Activated naive CD4-positive, alpha-beta T cell treated with anti-CD3 and anti-CD28 coated beads, Interleukin-2, amount 50 U/mL, for 24 hours (primary cell): ENCODE measurements at regions not wholly inside any gene's neighbourhood (a gene's known extent, or its start where the extent isn't known, plus 50 kb on each side); places are given as distances from the start of the nearest gene placed in this dataset.

Source experiments
- H3K27ac Mint-ChIP-seq: one replicate; pipeline ENCODE4 v1.8.0; 2021; ENCODE audit warnings: mild to moderate bottlenecking, mixed read lengths
- H3K27me3 Mint-ChIP-seq: one replicate; pipeline ENCODE4 v1.8.0; 2021; ENCODE audit warnings: mixed read lengths
- H3K36me3 Mint-ChIP-seq: one replicate; pipeline ENCODE4 v1.8.0; 2021; ENCODE audit warnings: mixed read lengths
- H3K4me1 Mint-ChIP-seq: one replicate; pipeline ENCODE4 v1.8.0; 2021; ENCODE audit warnings: mixed read lengths
- H3K4me3 Mint-ChIP-seq: one replicate; pipeline ENCODE4 v1.8.0; 2021; ENCODE audit warnings: mild to moderate bottlenecking, mixed read lengths
- H3K9me3 Mint-ChIP-seq: one replicate; pipeline ENCODE4 v1.8.0; 2021; ENCODE audit warnings: mixed read lengths

DNA sequence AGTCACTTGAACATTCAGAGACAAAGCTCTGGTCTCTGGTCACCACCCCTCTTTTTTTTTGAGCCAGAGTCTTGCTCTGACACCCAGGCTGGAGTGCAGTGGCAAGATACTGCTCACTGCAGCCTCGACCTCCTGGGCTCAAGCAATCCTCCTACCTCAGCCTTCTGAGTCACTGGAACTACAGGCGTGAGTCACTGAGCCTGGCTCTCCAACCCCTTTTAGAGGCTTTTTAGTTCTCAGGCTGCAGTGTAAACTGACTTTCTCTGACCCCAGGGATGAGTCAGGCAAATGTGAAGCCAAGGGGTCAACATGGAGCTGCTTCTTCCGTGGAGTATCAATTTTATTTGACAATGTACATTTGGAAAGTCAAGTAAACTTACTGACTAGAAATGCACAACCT is 229.2 kb downstream of the PTTG2 start:
- no peaks in the 10 kb centered on the region for H3K36me3 Mint-ChIP-seq
- H3K27me3 Mint-ChIP-seq = no peaks in the 10 kb centered on the region

DNA sequence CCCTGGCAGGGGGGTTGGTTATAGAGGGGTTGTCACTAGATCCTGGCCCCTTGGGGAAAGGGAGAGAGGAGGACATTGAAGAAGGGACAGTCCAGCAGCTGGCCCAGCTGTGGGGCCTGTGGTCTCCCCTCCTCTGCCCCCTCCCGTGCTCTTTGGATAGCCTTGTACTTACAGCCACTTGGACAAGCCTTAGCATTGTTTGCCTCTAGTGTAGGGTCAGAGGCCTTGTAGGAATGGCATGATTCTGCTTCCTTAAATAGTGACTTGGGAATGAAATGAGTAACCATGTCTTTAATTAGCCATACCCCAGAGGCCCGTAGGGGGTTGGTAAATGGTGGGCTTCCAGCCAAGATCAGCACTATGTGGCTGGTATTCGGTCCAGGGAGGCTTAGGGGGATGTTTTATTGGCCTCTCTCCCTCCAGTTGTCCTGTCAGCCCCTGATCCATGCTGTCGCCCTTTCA is 230.6 kb downstream of the PTTG2 start:
- no peak overlapping the region for H3K27ac Mint-ChIP-seq
- no peaks in the 10 kb centered on the region for H3K4me1 Mint-ChIP-seq
- no peaks in the 10 kb centered on the region for H3K27me3 Mint-ChIP-seq
- H3K4me3 Mint-ChIP-seq = no peak overlapping the region
- no peaks in the 10 kb centered on the region for H3K9me3 Mint-ChIP-seq
- no peaks in the 10 kb centered on the region for H3K36me3 Mint-ChIP-seq

More for the DNA sequence above, 229.2 kb downstream of the PTTG2 start:
- H3K4me1 Mint-ChIP-seq = no peaks in the 10 kb centered on the region
- H3K9me3 Mint-ChIP-seq = no peaks in the 10 kb centered on the region
- H3K4me3 Mint-ChIP-seq = no peak overlapping the region
- H3K27ac Mint-ChIP-seq = no peak overlapping the region

DNA sequence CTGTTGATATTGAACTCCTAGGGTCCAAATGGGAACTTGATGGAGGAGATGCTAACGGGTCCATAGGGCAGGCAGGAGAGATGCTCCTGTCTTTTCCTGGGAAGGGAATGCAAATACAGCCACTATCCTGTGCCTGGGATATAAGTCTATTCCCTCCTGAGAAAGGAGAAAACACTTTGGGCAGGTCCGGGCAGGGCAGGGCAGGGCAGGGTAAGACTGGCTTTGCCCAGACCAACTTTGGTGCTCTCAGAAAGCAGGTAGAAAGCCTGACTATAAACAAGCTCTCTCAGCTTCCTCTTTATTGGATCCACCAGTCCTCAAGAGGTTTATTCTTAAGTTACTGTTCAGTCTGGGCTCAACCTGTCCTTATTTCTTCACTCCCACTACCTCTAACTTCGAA is 232.3 kb downstream of the PTTG2 start:
- Mint-ChIP-seq H3K36me3 (no peaks in the 10 kb centered on the region), H3K27ac (no peak overlapping the region), H3K9me3 (no peaks in the 10 kb centered on the region), H3K4me3 (no peak overlapping the region), H3K27me3 (no peaks in the 10 kb centered on the region), H3K4me1 (no peaks in the 10 kb centered on the region)

DNA sequence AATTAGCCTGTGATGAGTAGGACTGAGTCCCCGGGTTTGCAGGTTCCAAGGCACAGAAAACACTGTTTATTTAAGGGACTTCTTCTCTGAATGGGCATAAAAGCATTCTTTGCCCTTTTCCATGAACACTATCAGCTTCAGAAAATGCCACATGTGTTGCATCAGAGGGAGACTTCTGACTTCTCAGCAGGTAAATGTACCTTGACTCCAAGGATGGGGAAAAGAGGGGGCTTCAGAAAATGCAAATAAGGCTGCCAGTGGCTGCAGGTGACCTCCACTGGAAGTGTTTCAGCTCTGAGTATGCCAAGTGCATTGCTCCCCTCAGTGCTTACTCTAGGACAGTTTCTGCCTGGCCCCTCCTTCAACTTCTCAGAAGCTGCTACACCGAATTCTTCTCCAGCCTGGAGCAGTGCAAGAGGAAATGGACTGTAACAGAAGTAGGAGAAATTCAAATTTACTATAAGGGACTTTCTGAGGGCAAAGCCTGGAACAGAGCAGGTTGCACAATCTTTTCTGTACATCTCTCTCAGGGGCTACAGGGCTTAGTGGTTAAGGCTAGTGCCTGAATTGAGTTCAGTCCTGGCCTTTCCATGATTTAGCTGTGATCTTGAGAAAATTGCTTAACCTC is 233.2 kb downstream of the PTTG2 start:
- H3K9me3 Mint-ChIP-seq = no peaks in the 10 kb centered on the region
- no peaks in the 10 kb centered on the region for H3K27me3 Mint-ChIP-seq
- no peaks in the 10 kb centered on the region for H3K4me1 Mint-ChIP-seq
- no peak overlapping the region for H3K4me3 Mint-ChIP-seq
- H3K36me3 Mint-ChIP-seq = no peaks in the 10 kb centered on the region
- no peak overlapping the region for H3K27ac Mint-ChIP-seq

DNA sequence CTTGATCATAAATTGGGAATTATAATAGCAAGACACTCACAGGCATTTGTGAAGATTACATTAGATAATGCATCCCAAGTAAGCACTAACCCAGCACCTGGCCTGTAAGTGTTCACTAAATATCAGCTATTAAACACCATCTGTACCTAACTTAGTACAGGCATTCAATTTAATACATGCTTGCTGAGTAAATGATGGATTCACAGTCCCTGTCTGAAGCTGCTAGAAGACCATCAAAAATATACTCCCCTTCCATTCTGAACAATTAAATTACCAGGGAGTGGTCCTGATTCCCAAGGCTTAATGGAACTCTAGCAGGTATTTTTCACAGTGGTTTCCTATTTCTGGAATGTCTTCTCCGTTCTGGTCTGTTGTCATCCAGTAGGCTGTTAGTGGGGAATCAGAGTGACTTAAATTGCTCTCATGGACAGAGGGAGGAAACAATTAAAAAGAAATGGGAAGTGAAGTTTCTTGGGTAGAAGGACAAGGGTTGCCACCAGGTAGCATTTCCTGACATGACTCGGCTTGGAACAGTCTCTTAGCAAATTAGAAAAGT is 233.9 kb downstream of the PTTG2 start:
- no peak overlapping the region for H3K27ac Mint-ChIP-seq
- no peaks in the 10 kb centered on the region for H3K4me1 Mint-ChIP-seq
- H3K27me3 Mint-ChIP-seq = no peaks in the 10 kb centered on the region
- H3K9me3 Mint-ChIP-seq = no peaks in the 10 kb centered on the region
- H3K4me3 Mint-ChIP-seq = no peak overlapping the region
- no peaks in the 10 kb centered on the region for H3K36me3 Mint-ChIP-seq

DNA sequence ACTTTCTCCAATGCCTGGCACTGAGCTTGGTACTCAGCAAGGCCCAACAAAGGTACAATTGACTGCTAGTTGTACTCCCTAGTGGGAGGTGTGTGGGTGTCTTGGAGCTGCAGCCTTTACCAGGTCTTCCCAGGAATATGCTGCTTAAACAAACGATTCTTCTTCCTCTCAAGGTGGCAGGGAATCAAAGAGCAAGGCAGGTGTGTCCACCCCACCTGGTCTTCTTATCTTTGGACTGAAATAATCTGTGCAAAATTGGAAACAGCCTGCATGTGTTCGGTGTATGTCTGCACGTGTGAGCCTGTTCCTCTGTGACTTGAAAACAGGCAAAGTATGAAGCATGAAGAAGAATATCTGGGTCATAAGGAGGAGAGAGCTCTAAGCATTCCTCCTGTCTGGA is 235.3 kb downstream of the PTTG2 start:
- Mint-ChIP-seq H3K27me3 (no peaks in the 10 kb centered on the region), H3K27ac (no peak overlapping the region), H3K4me1 (no peaks in the 10 kb centered on the region), H3K4me3 (no peak overlapping the region), H3K9me3 (no peaks in the 10 kb centered on the region), H3K36me3 (no peaks in the 10 kb centered on the region)

DNA sequence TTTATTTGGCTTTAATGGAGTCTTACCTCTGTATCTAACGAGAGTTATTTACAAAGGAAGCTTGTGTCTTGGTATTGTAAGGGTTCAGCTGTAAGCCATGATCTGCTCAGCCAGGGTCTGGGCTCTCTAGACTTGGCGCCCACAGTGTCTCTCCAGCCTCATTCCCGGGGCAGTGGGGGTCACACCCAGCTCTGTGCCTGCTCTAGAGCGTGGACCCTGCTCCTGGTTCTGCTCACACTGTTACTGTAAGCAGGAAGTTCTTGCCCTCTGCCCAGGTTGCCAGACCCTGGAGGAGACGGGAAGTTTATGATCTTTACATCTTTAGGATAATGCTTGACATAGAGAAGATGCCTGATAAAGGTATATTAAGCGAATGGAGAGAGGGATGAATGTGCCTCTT is 235.7 kb downstream of the PTTG2 start:
- Mint-ChIP-seq H3K9me3 (no peaks in the 10 kb centered on the region), H3K4me3 (no peak overlapping the region), H3K36me3 (no peaks in the 10 kb centered on the region), H3K4me1 (no peaks in the 10 kb centered on the region), H3K27ac (no peak overlapping the region), H3K27me3 (no peaks in the 10 kb centered on the region)

DNA sequence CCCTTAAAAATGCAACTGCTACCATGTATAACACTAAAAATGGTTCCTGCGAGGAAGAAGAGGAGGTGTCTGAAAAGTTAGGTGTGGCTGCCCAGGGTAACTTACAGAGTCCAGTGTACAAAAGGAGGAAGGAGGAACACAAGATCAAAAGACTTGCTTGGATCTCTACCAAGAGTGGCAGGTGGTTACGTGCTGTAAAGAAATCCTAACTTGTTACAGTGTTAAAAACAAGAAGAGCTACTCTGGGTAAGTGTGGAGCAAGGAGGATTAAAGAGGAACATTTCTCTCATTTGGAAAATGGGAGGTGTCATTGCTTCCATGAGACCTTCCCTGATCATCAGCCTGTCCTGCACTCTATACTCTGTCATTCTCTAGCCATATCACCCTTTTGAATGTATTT is 242.0 kb downstream of the PTTG2 start:
- Mint-ChIP-seq H3K27ac (no peak overlapping the region), H3K4me1 (peaks cover 5% of the 10 kb centered on the region), H3K4me3 (no peak overlapping the region), H3K36me3 (no peaks in the 10 kb centered on the region), H3K27me3 (no peaks in the 10 kb centered on the region), H3K9me3 (no peaks in the 10 kb centered on the region)

DNA sequence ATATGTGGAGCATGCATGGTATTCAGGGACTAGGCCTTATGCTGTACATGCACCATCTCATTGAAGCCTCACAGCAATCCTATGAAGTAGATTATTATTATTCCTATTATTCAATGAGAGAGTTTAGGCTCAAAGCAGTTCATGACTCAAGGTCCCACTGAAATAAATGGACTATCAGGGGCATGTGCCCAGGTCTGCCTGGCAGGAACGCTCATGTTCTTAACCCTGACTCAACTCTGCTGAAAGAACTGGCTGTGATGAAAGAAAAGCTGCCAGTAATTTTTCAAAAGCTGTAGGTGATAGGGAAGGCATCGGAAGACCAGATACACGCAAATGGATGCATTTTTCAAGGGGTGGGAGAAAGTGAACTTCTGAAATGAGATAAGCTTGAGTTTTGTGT is 243.4 kb downstream of the PTTG2 start:
- Mint-ChIP-seq H3K9me3 (no peaks in the 10 kb centered on the region), H3K27ac (no peak overlapping the region), H3K27me3 (no peaks in the 10 kb centered on the region), H3K4me3 (no peak overlapping the region), H3K4me1 (peaks cover 5% of the 10 kb centered on the region), H3K36me3 (no peaks in the 10 kb centered on the region)

DNA sequence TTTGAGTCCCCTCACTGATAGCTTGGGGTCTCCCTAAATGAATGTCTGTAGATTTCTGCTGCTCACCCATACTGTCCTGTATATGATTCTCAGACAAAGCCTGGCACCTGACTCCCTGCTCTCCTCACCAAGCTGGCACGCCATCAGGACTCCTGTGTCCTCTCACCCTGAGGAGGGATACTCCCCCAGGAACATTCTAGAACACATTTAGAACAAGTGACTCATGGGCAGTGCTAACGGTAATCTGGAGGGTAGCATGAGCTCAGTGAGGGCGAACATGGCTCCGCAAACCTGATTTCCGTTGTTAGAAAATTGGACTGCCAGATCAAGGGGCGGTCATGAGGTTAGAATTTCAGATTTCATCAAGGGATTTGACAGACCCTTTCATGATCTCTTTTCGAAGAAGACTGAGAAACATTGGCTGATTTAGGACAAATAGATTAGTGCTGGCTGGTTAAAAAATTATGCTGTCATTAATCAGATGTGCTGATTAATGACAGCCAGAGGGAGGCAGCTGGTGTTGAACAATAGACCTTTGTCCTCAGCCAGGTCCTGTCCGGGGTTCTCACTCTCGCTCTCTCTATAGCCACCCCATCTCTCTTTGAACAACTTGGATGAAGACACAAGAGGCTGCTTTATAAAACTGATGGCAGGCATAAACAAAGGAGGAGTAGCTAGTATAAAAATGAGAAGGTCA is 244.3 kb downstream of the PTTG2 start:
- Mint-ChIP-seq H3K27me3 (no peaks in the 10 kb centered on the region), H3K36me3 (no peaks in the 10 kb centered on the region), H3K4me3 (no peak overlapping the region), H3K27ac (no peak overlapping the region), H3K9me3 (no peaks in the 10 kb centered on the region), H3K4me1 (peaks cover 5% of the 10 kb centered on the region)

DNA sequence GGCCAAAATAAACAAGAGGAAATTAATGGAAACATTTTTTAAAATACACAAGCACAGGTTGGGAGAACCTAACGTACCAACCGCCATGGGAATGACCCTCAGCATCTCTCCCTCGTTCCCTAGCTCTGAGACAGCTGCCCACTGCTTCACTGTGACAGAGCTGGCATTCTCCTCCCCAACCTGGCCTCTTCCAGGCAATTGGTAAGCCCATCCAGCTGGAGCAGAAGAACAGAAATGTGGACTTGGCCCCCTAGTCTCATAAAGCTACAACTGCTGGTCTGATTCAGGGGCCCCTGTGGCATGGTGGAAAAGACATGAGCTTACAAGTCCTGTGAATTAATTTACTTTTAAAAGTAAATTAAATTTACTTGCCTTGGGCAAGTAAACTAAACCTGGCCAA is 245.1 kb downstream of the PTTG2 start:
- H3K4me3 Mint-ChIP-seq = no peak overlapping the region
- peaks cover 5% of the 10 kb centered on the region for H3K4me1 Mint-ChIP-seq
- H3K27ac Mint-ChIP-seq = no peak overlapping the region
- H3K36me3 Mint-ChIP-seq = no peaks in the 10 kb centered on the region
- no peaks in the 10 kb centered on the region for H3K27me3 Mint-ChIP-seq
- H3K9me3 Mint-ChIP-seq = no peaks in the 10 kb centered on the region

DNA sequence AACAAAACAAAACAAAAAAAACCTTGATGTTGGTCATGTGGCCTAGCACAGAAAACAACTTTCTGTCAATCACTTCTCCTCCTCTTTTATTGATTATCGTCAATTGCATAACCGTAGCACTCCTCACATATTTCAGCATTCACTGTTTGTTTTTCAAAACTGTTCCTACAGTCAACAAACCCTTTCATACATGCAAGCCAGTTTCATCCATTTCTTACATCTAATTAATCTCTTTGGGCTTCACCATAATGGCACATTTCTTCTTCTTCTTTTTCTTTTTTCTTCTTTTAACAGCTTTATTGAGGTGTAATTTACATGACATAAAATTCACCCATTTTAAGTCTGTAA is 246.9 kb downstream of the PTTG2 start:
- Mint-ChIP-seq H3K9me3 (no peaks in the 10 kb centered on the region), H3K36me3 (no peaks in the 10 kb centered on the region), H3K27me3 (no peaks in the 10 kb centered on the region), H3K4me3 (no peak overlapping the region), H3K27ac (no peak overlapping the region), H3K4me1 (peaks cover 2% of the 10 kb centered on the region)

DNA sequence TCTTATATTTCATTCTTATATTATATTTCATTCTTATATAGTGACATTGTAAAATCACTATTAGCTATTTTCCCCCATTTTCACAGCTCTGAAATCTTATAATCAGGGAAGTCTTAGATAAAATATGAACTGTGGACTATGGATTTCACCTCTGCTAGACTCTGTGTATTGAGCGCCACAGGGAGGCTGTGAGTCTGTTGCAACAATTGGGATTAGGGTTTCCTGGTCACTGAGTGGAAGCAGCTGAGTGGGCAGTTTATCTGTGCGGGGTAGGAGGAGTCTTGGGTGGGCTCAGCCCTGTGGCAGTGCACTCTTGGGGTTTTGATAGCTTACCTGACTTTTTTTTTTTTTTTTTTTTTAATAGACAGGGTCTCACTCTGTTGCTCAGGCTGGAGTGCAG is 249.5 kb downstream of the PTTG2 start:
- H3K4me1 Mint-ChIP-seq = no peaks in the 10 kb centered on the region
- H3K4me3 Mint-ChIP-seq = no peak overlapping the region
- no peaks in the 10 kb centered on the region for H3K27me3 Mint-ChIP-seq
- no peaks in the 10 kb centered on the region for H3K9me3 Mint-ChIP-seq
- H3K27ac Mint-ChIP-seq = no peak overlapping the region
- H3K36me3 Mint-ChIP-seq = no peaks in the 10 kb centered on the region

DNA sequence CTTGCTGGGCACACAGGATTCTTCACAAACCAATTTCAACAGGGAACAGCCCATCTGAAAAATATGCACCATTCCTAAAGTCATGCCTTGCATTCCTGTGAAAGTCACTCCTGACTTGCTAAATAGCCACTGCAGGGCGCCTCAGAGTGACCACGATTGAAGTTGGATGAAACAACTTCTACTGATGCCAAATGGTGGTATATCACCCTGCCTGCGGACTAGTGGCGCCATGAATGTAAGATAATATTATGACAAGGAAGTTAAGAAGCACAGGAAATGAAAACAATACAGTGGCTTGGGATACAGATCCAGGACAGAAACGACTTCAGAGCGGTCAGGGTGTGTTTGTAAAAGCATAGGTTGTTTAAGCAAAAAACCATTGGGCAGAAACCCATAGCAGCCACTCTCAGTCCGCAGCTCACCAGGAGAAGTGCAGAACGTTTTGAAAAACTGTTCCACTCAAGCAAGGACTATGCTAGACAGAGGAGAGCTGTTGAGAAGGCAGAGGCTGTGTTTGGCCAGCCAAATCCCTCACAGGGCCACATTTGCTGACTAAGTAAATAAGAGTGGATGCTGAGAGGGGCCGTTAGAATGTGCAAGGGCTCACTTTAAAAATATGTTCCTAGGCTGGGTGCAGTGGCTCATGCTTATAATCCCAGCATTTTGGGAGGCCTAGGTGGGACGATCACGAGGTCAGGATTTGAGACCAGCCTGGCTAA is 250.4 kb downstream of the PTTG2 start:
- H3K27me3 Mint-ChIP-seq = no peaks in the 10 kb centered on the region
- H3K4me1 Mint-ChIP-seq = no peaks in the 10 kb centered on the region
- H3K4me3 Mint-ChIP-seq = no peak overlapping the region
- peak overlapping the region; percentile 57 for H3K27ac Mint-ChIP-seq
- H3K9me3 Mint-ChIP-seq = no peaks in the 10 kb centered on the region
- no peaks in the 10 kb centered on the region for H3K36me3 Mint-ChIP-seq

DNA sequence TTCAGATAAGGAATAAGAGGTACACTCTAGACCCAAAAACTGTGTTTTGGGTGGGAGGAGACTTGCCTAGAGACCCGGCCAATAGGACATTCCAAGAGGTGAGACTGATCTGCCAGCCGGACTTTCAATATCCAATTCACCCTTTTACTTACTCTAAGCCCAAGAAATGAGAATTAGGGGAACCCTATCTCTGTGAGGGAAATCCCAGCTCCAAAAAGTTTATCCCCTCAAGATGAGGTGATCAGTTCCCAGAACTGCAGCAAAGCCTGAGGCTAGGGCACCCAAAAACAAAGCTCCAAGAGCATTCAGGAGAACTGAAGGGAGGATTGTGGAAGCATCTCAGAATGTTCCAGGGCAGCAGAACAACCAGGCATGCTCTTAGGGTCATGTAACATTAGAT is 251.7 kb downstream of the PTTG2 start:
- Mint-ChIP-seq H3K27ac (no peak overlapping the region), H3K27me3 (no peaks in the 10 kb centered on the region), H3K9me3 (no peaks in the 10 kb centered on the region), H3K36me3 (no peaks in the 10 kb centered on the region), H3K4me3 (no peak overlapping the region), H3K4me1 (no peaks in the 10 kb centered on the region)

DNA sequence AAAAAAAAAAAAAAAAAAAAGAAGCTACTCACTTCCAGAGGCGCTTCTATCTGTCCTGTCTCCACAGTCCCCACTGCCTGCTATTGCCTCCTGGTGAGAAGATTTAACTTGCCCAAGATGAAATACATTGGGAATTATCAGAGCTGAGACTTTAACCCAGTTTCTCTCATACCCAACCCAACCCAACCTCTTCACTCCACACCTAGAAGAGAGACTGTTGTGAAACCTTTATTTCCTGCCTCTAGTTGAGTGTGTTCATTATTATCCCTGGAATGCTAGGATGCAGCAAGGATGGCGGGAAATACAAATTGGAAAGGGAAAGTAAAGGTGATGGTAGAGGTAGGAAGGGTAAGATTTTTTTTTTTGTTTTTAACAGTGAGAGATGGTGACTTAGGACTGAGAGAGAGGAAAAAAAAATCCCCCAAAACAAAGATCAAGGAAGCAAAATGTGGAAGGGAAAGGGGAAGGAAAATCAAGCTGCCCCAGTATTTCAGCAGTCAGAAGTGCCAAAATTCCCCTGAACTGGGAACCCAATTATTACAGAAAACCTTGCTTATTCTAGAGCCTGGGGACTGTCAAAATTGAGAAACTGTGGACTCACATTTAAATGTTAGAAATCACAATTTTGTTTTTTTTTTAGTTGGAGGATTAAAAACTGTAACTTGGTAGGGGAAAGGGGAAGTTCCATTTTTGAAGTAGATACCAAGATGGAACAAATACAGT is 253.0 kb downstream of the PTTG2 start:
- Mint-ChIP-seq H3K27me3 (no peaks in the 10 kb centered on the region), H3K9me3 (no peaks in the 10 kb centered on the region), H3K4me1 (no peaks in the 10 kb centered on the region), H3K4me3 (no peak overlapping the region), H3K27ac (no peak overlapping the region), H3K36me3 (no peaks in the 10 kb centered on the region)
